Ishikawa (cell line): ENCODE measurements at regions not wholly inside any gene's neighbourhood (a gene's known extent, or its start where the extent isn't known, plus 50 kb on each side); places are given as distances from the start of the nearest gene placed in this dataset.

Experiments used
- CEBPB ChIP-seq: IDR thresholded peaks from 2 replicates; pipeline ENCODE4 v1.6.1; 2012
- CREB1 ChIP-seq: IDR thresholded peaks from 2 replicates; pipeline ENCODE4 v1.6.1; 2012; ENCODE audit warnings: low read depth
- EGR1 ChIP-seq: IDR thresholded peaks from 2 replicates; pipeline ENCODE4 v1.6.1; 2012
- EP300 ChIP-seq: IDR thresholded peaks from 2 replicates; pipeline ENCODE4 v1.6.1; 2012; ENCODE audit warnings: borderline replicate concordance
- FOXM1 ChIP-seq: IDR thresholded peaks from 2 replicates; pipeline ENCODE4 v1.6.1; 2012; ENCODE audit warnings: low read depth, borderline replicate concordance
- MAX ChIP-seq: IDR thresholded peaks from 2 replicates; pipeline ENCODE4 v1.6.1; 2012
- NFIC ChIP-seq: IDR thresholded peaks from 2 replicates; pipeline ENCODE4 v1.6.1; 2012
- RAD21 ChIP-seq: IDR thresholded peaks from 2 replicates; pipeline ENCODE4 v1.6.1; 2012; ENCODE audit warnings: low read depth
- REST ChIP-seq: IDR thresholded peaks from 2 replicates; pipeline ENCODE4 v1.6.1; 2012; ENCODE audit warnings: low read depth, mild to moderate bottlenecking
- TAF1 ChIP-seq: IDR thresholded peaks from 2 replicates; pipeline ENCODE4 v1.6.1; 2012; ENCODE audit warnings: low read depth, mild to moderate bottlenecking
- TCF12 ChIP-seq: IDR thresholded peaks from 2 replicates; pipeline ENCODE4 v1.6.1; 2012; ENCODE audit warnings: low read depth
- TEAD4 ChIP-seq: IDR thresholded peaks from 2 replicates; pipeline ENCODE4 v1.6.1; 2012
- USF1 ChIP-seq: IDR thresholded peaks from 2 replicates; pipeline ENCODE4 v1.6.1; 2012
- YY1 ChIP-seq: IDR thresholded peaks from 2 replicates; pipeline ENCODE4 v1.6.1; 2012; ENCODE audit warnings: low read depth
- ZBTB7A ChIP-seq: IDR thresholded peaks from 2 replicates; pipeline ENCODE4 v1.6.1; 2012; ENCODE audit warnings: low read depth

DNA sequence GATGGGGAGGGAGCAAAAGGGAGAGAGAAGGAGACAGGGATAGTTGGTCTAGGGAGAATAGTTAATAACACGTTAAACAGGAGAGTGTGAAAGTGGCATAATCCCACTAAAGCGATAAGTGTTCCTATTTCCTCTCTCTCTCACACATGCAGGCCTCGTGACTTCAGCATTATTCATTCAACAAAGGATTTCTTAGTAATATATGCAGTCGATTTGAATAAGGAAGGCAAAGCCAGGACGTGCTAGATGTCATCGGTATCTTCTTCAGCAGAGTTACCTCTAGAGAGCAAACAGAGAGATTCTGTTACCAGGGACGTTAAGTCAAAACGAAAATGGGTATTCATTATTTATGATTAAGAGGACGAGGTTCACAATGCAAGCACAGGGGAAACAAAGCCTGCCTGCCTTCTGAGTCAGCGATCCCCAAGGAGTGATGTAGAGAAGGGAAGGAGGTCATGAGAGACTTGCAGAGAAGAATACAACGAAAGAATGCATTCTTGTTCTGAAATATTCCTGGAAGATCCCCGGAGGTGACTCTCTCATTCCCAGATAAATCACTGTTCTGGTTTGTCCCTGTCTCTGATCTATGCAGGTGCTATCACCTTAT, 1048.4 kb downstream of the NLGN4X start:
- no peak for TF ChIP-seq TCF12
- no peak for TF ChIP-seq FOXM1
- no peak for TF ChIP-seq CEBPB
- TF ChIP-seq CREB1: no peak
- no peak for TF ChIP-seq YY1
- no peak for TF ChIP-seq EP300
- no peak for TF ChIP-seq MAX
- TF ChIP-seq USF1: no peak
- no peak for TF ChIP-seq ZBTB7A
- TF ChIP-seq NFIC: no peak
- TF ChIP-seq EGR1: no peak
- no peak for TF ChIP-seq TEAD4

DNA sequence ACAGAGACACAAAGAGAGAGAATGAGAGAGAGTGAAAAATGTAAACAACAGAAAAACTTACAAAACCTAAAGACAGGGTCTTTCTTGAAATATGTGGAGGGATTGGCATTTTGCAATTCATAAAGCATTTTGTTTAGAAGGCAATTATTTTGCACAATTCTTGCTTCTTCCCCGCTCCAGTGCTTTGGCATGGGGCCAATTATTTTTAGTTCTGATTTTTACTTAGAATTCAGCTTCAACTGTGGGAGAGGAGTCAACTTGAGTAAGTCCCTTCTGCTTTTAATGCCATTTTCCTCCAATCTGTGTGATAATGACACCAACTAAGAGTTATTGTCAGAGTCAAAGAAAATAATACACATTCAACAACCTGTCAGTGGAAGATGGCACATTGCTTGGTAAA, 1051.9 kb downstream of the NLGN4X start:
- TF ChIP-seq REST (no peak), USF1 (no peak), EGR1 (no peak), CREB1 (no peak), NFIC (no peak), TAF1 (no peak), MAX (no peak), ZBTB7A (no peak), EP300 (no peak), TEAD4 (no peak), YY1 (no peak), FOXM1 (no peak)

GRCh38 chrX:5163663-5164062, 1065.0 kb downstream of the NLGN4X start:
- TF ChIP-seq EP300: no peak
- TF ChIP-seq FOXM1: no peak
- TF ChIP-seq USF1: no peak
- no peak for TF ChIP-seq YY1

DNA sequence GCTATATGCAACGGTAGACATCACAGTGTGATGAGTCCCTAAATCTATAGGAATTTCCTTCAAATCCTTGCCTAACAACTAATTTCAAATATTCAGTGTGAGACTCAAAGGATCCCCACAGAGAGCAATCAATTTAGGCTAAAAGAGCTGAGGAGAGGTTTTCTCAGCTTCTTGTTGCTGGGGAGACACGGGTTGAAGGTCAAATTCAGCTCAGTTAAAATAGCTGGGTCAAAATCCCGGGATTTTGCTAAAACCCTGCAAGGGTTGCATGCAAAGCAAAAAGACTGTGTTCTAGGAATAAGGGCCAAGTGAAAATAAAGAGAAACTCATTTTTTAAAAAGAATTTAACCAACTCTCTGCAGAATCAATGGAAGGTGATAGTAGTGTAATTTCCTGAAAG, 1073.4 kb downstream of the NLGN4X start:
- TF ChIP-seq EP300 (no peak), USF1 (no peak), RAD21 (no peak), ZBTB7A (no peak), TCF12 (no peak), REST (no peak), CREB1 (no peak), CEBPB (no peak), YY1 (no peak), MAX (no peak), TAF1 (no peak), EGR1 (no peak), NFIC (no peak)

DNA sequence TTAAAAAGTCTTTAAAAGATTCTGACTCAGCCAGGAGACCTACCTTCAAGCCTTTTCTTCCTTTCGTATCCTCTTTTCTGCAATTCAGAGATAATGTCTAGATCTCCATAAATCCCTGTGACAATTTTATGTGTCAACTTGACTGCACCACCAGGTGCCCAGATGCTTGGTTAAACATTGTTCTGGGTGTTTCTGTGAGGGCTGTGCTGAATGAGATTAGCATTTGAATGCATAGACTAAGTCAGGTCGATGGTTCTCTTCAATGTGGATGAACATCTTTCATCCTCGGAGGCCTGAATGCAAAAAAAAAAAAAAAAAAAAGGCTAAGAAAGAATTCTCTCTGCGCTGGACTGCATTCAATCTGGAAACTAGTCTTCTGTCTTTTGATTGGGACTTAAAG, 1082.7 kb downstream of the NLGN4X start:
- TF ChIP-seq REST: no peak
- no peak for TF ChIP-seq EGR1
- no peak for TF ChIP-seq TCF12
- TF ChIP-seq CEBPB: no peak
- no peak for TF ChIP-seq EP300
- no peak for TF ChIP-seq TAF1
- TF ChIP-seq TEAD4: no peak
- no peak for TF ChIP-seq NFIC
- TF ChIP-seq FOXM1: no peak
- no peak for TF ChIP-seq MAX
- no peak for TF ChIP-seq CREB1
